CMK (cell line): ENCODE measurements at regions not wholly inside any gene's neighbourhood (a gene's known extent, or its start where the extent isn't known, plus 50 kb on each side); places are given as distances from the start of the nearest gene placed in this dataset.

Source experiments
- DNase-seq: peaks from one replicate; pipeline ENCODE4 v3.0.0-alpha.2; 2010; ENCODE audit warnings: low read depth

GRCh38 chr4:35423104-35423503 lies 821.2 kb downstream of the ARAP2 start:
- no peak for DNase-seq

GRCh38 chr4:35447474-35447873 lies 796.8 kb downstream of the ARAP2 start:
- no peak for DNase-seq

GRCh38 chr4:35459045-35459444 lies 785.3 kb downstream of the ARAP2 start:
- DNase-seq: no peak

GRCh38 chr4:35461931-35462659 lies 782.2 kb downstream of the ARAP2 start:
- DNase-seq: no peak

GRCh38 chr4:35463251-35463952 lies 780.9 kb downstream of the ARAP2 start:
- no peak for DNase-seq

- DNase-seq: no peak
Measured at GRCh38 chr4:35464964-35465528, 779.3 kb downstream of the ARAP2 start.

- DNase-seq: no peak
Measured at GRCh38 chr4:35491093-35491492, 753.2 kb downstream of the ARAP2 start.

- no peak for DNase-seq
Measured at GRCh38 chr4:35493977-35494376, 750.3 kb downstream of the ARAP2 start.

GRCh38 chr4:35494955-35495354 lies 749.4 kb downstream of the ARAP2 start:
- DNase-seq: no peak

GRCh38 chr4:35500812-35501211 lies 743.5 kb downstream of the ARAP2 start:
- DNase-seq: no peak

GRCh38 chr4:35503435-35503834 lies 740.9 kb downstream of the ARAP2 start:
- no peak for DNase-seq

- no peak for DNase-seq
Measured at GRCh38 chr4:35506161-35506560, 738.2 kb downstream of the ARAP2 start.

GRCh38 chr4:35511851-35512250 lies 732.5 kb downstream of the ARAP2 start:
- no peak for DNase-seq

GRCh38 chr4:35516102-35516501 lies 728.2 kb downstream of the ARAP2 start:
- no peak for DNase-seq

GRCh38 chr4:35520059-35520458 lies 724.3 kb downstream of the ARAP2 start:
- DNase-seq: no peak

- no peak for DNase-seq
Measured at GRCh38 chr4:35521682-35522081, 722.6 kb downstream of the ARAP2 start.

- DNase-seq: no peak
Measured at GRCh38 chr4:35525192-35525978, 718.9 kb downstream of the ARAP2 start.

GRCh38 chr4:35526456-35526855 lies 717.9 kb downstream of the ARAP2 start:
- DNase-seq: no peak

- no peak for DNase-seq
Measured at GRCh38 chr4:35534962-35535361, 709.4 kb downstream of the ARAP2 start.

- no peak for DNase-seq
Measured at GRCh38 chr4:35538807-35539206, 705.5 kb downstream of the ARAP2 start.

GRCh38 chr4:35539404-35540055 lies 704.8 kb downstream of the ARAP2 start:
- DNase-seq: no peak
